Neuronal stem cell (in vitro differentiated cells): ENCODE measurements at regions not wholly inside any gene's neighbourhood (a gene's known extent, or its start where the extent isn't known, plus 50 kb on each side); places are given as distances from the start of the nearest gene placed in this dataset.

Experiments
- DNase-seq: peaks from one replicate; pipeline ENCODE4 v3.0.0-alpha.2; 2013; ENCODE audit warnings: low spot score
- H2AFZ ChIP-seq: one replicate; pipeline ENCODE4 v1.6.1; 2013; ENCODE audit warnings: mild to moderate bottlenecking, low read length, inconsistent platforms
- H2AK5ac ChIP-seq: 2 replicates; pipeline ENCODE4 v1.6.1; 2013; ENCODE audit warnings: low read depth, mild to moderate bottlenecking, inconsistent platforms, low read length, moderate library complexity, mixed read lengths
- H2BK120ac ChIP-seq: 2 replicates; pipeline ENCODE4 v1.6.1; 2013; ENCODE audit warnings: low read depth, mild to moderate bottlenecking, inconsistent platforms, low read length, moderate library complexity, mixed read lengths
- H2BK12ac ChIP-seq: one replicate; pipeline ENCODE4 v1.6.1; 2013; ENCODE audit warnings: low read length, inconsistent platforms
- H2BK15ac ChIP-seq: 2 replicates; pipeline ENCODE4 v1.6.1; 2013; ENCODE audit warnings: mild to moderate bottlenecking, low read length, inconsistent platforms, mixed read lengths
- H2BK5ac ChIP-seq: one replicate; pipeline ENCODE4 v1.6.1; 2013; ENCODE audit warnings: inconsistent platforms, mild to moderate bottlenecking, low read length, moderate library complexity
- H3K14ac ChIP-seq: one replicate; pipeline ENCODE4 v1.6.1; 2013; ENCODE audit warnings: low read length, inconsistent platforms
- H3K18ac ChIP-seq: 2 replicates; pipeline ENCODE4 v1.6.1; 2013; ENCODE audit warnings: low read length, inconsistent platforms
- H3K23ac ChIP-seq: 2 replicates; pipeline ENCODE4 v1.6.1; 2013; ENCODE audit warnings: low read depth, mild to moderate bottlenecking, mixed read lengths, low read length, inconsistent platforms; ENCODE audit not compliant: poor library complexity
- H3K27ac ChIP-seq: replicated peaks from 3 replicates; pipeline ENCODE4 v1.5.1; 2013; ENCODE audit warnings: low read length, inconsistent platforms
- H3K27me3 ChIP-seq, 3 experiments: 2 replicates each; pipeline ENCODE4 v1.6.1; 2013; ENCODE audit warnings: low read length in 3 of 3, mild to moderate bottlenecking in 2 of 3, inconsistent platforms in 1 of 3, low read depth in 1 of 3, mixed read lengths in 1 of 3, moderate library complexity in 1 of 3; ENCODE audit not compliant: control insufficient read depth in 3 of 3, insufficient read depth in 3 of 3
- H3K36me3 ChIP-seq, 2 donors: replicated peaks in 1 of 2; 2 replicates each; pipeline ENCODE4 v1.6.1; 2013; ENCODE audit warnings: low read length in 2 of 2; ENCODE audit not compliant: control insufficient read depth in 2 of 2, insufficient read depth in 2 of 2
- H3K4ac ChIP-seq: 2 replicates; pipeline ENCODE4 v1.6.1; 2013; ENCODE audit warnings: inconsistent platforms, mild to moderate bottlenecking, low read length, moderate library complexity
- H3K4me1 ChIP-seq, 2 donors: 1 replicate in 1 of 2; 2 replicates in 1 of 2; pipeline ENCODE4 v1.6.1; 2013; ENCODE audit warnings: low read length in 2 of 2, low read depth in 1 of 2; ENCODE audit not compliant: control insufficient read depth in 2 of 2, insufficient read depth in 1 of 2
- H3K4me2 ChIP-seq: one replicate; pipeline ENCODE4 v1.6.1; 2013; ENCODE audit warnings: mild to moderate bottlenecking, low read length, inconsistent platforms; ENCODE audit not compliant: insufficient read depth, poor library complexity, severe bottlenecking
- H3K4me3 ChIP-seq, 2 donors: 2 replicates each; pipeline ENCODE4 v1.5.1; 2013; ENCODE audit warnings: low read length in 2 of 2, mild to moderate bottlenecking in 2 of 2, inconsistent platforms in 1 of 2, moderate library complexity in 1 of 2
- H3K79me1 ChIP-seq: one replicate; pipeline ENCODE4 v1.6.1; 2013; ENCODE audit warnings: low read depth, mild to moderate bottlenecking, inconsistent platforms, low read length, moderate library complexity
- H3K9ac ChIP-seq: one replicate; pipeline ENCODE4 v1.6.1; 2013; ENCODE audit warnings: mild to moderate bottlenecking, low read depth, low read length, inconsistent platforms; ENCODE audit not compliant: poor library complexity
- H3K9me3 ChIP-seq, 2 donors: replicated peaks in 1 of 2; 2 replicates each; pipeline versions ENCODE3 to v1.6.1; 2013; ENCODE audit warnings: low read length in 2 of 2, mild to moderate bottlenecking in 2 of 2, inconsistent platforms in 1 of 2, low read depth in 1 of 2, mixed read lengths in 1 of 2, moderate library complexity in 1 of 2; ENCODE audit not compliant: control insufficient read depth in 2 of 2, insufficient read depth in 1 of 2
- H4K8ac ChIP-seq: one replicate; pipeline ENCODE4 v1.6.1; 2013; ENCODE audit warnings: low read depth, mild to moderate bottlenecking, inconsistent platforms, low read length, moderate library complexity
- H4K91ac ChIP-seq: one replicate; pipeline ENCODE4 v1.6.1; 2013; ENCODE audit warnings: low read length, low read depth, mild to moderate bottlenecking, inconsistent platforms; ENCODE audit not compliant: poor library complexity
- WGBS, 2 donors: extraction: QIAGEN DNeasy Blood & Tissue Kit; methylation state at CpG; one replicate each; pipeline ENCODE4 v1.1.7; 2013; ENCODE audit warnings: missing lambda C conversion rate in 2 of 2, mixed read lengths in 1 of 2; ENCODE audit not compliant: insufficient read length in 2 of 2, insufficient replicate concordance in 1 of 2; ENCODE audit errors: extremely low coverage in 2 of 2; 5-methylcytosine and 5-hydroxymethylcytosine counted together

- no peak overlapping the region for H3K4ac ChIP-seq
- no peaks in the 10 kb centered on the region for H3K9me3 ChIP-seq
- no peak overlapping the region for H2BK12ac ChIP-seq
- no peak overlapping the region for H4K8ac ChIP-seq
- H2BK15ac ChIP-seq, result no peak overlapping the region
- no peak overlapping the region for H3K4me3 ChIP-seq
- no peak overlapping the region for H3K14ac ChIP-seq
- no peak overlapping the region for H2AFZ ChIP-seq
- H3K18ac ChIP-seq, result no peak overlapping the region
- H2AK5ac ChIP-seq, result no peak overlapping the region
- no peaks in the 10 kb centered on the region for H3K36me3 ChIP-seq
- no peaks in the 10 kb centered on the region for H3K79me1 ChIP-seq
- no peaks in the 10 kb centered on the region for H3K27me3 ChIP-seq
- H2BK120ac ChIP-seq, result no peak overlapping the region
- H3K4me2 ChIP-seq, result no peak overlapping the region
- no peak overlapping the region for H3K27ac ChIP-seq
- DNase-seq, result no peak
- H3K4me1 ChIP-seq, result peaks cover 0 to 2% of the 10 kb centered on the region in 2 donors
- no peak overlapping the region for H2BK5ac ChIP-seq
- H3K23ac ChIP-seq, result no peak overlapping the region
- no peak overlapping the region for H4K91ac ChIP-seq
- WGBS, 2 donors, result no CpG with 5 or more reads among the region's 2 CpGs
- H3K9ac ChIP-seq, result no peak overlapping the region
These were observed 288.7 kb downstream of the IL20RB start for GRCh38 chr3:137246491-137246890.

- Histone ChIP-seq H3K36me3 (no peaks in the 10 kb centered on the region), H3K4ac (no peak overlapping the region), H3K27me3 (no peaks in the 10 kb centered on the region), H2AFZ (no peak overlapping the region), H3K4me3 (no peak overlapping the region), H2BK5ac (no peak overlapping the region), H3K27ac (no peak overlapping the region), H3K79me1 (no peaks in the 10 kb centered on the region), H2BK120ac (no peak overlapping the region), H3K9me3 (no peaks in the 10 kb centered on the region), H4K91ac (no peak overlapping the region), H3K4me2 (no peak overlapping the region), H3K4me1 (no peaks in the 10 kb centered on the region), H3K18ac (no peak overlapping the region), H2BK12ac (no peak overlapping the region), H3K14ac (no peak overlapping the region), H3K23ac (no peak overlapping the region), H2BK15ac (no peak overlapping the region), H2AK5ac (no peak overlapping the region), H4K8ac (no peak overlapping the region), H3K9ac (no peak overlapping the region)
- DNase-seq, result no peak
These were observed 291.6 kb downstream of the IL20RB start for GRCh38 chr3:137249311-137249940.

- Histone ChIP-seq H3K27ac (no peak overlapping the region), H3K23ac (no peak overlapping the region), H3K4ac (no peak overlapping the region), H2AFZ (no peak overlapping the region), H3K14ac (no peak overlapping the region), H2BK120ac (no peak overlapping the region), H2BK15ac (no peak overlapping the region), H3K4me2 (no peak overlapping the region), H3K36me3 (no peaks in the 10 kb centered on the region), H3K18ac (no peak overlapping the region), H4K8ac (no peak overlapping the region), H2BK5ac (no peak overlapping the region), H3K9me3 (no peaks in the 10 kb centered on the region), H3K27me3 (no peaks in the 10 kb centered on the region), H4K91ac (no peak overlapping the region), H3K79me1 (no peaks in the 10 kb centered on the region), H3K4me3 (no peak overlapping the region), H3K4me1 (peaks cover 0 to 5% of the 10 kb centered on the region in 2 donors), H3K9ac (no peak overlapping the region), H2BK12ac (no peak overlapping the region), H2AK5ac (no peak overlapping the region)
- no peak for DNase-seq
- WGBS, 2 donors, result no CpG with 5 or more reads among the region's 3 CpGs
These were observed 301.3 kb downstream of the IL20RB start for GRCh38 chr3:137259089-137259488.

- Histone ChIP-seq H4K8ac (no peak overlapping the region), H3K4me1 (peaks cover 0 to 9% of the 10 kb centered on the region in 2 donors), H3K18ac (no peak overlapping the region), H2BK12ac (no peak overlapping the region), H4K91ac (no peak overlapping the region), H2AK5ac (no peak overlapping the region), H3K27me3 (no peaks in the 10 kb centered on the region), H3K36me3 (no peaks in the 10 kb centered on the region), H3K9me3 (no peaks in the 10 kb centered on the region), H3K4me3 (no peak overlapping the region), H3K27ac (no peak overlapping the region), H3K9ac (no peak overlapping the region), H2BK120ac (no peak overlapping the region), H3K23ac (no peak overlapping the region), H3K4ac (no peak overlapping the region), H3K4me2 (no peak overlapping the region), H2BK5ac (no peak overlapping the region), H3K14ac (no peak overlapping the region), H2BK15ac (no peak overlapping the region), H3K79me1 (no peaks in the 10 kb centered on the region), H2AFZ (no peak overlapping the region)
- WGBS, 2 donors, result no CpG with 5 or more reads among the region's 5 CpGs
- DNase-seq, result no peak
These were observed 301.9 kb downstream of the IL20RB start for GRCh38 chr3:137259701-137260100.
